ENCODE measurements at regions not wholly inside any gene's neighbourhood (a gene's known extent, or its start where the extent isn't known, plus 50 kb on each side); places are given as distances from the start of the nearest gene placed in this dataset.

DNA sequence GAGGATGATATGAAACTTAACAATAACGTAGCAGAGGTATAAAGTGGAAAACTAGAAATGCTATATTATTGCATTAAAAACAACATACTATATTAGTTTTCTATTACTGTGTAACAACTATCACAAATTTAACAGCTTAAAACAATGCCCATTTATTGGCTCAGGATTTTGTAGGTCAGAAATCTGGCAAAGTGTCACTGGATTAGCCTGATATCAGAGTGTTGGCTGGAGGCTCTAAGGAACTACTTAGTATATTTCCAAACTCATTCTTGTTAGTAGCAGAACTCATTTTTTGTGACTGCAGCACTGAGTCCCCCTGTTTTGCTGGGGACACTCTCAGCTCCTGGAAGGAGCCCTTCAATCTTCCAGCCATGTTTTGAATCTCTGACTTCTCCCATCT lies 306.8 kb downstream of the ETV1 start:
- TF ChIP-seq, protein P1, sequence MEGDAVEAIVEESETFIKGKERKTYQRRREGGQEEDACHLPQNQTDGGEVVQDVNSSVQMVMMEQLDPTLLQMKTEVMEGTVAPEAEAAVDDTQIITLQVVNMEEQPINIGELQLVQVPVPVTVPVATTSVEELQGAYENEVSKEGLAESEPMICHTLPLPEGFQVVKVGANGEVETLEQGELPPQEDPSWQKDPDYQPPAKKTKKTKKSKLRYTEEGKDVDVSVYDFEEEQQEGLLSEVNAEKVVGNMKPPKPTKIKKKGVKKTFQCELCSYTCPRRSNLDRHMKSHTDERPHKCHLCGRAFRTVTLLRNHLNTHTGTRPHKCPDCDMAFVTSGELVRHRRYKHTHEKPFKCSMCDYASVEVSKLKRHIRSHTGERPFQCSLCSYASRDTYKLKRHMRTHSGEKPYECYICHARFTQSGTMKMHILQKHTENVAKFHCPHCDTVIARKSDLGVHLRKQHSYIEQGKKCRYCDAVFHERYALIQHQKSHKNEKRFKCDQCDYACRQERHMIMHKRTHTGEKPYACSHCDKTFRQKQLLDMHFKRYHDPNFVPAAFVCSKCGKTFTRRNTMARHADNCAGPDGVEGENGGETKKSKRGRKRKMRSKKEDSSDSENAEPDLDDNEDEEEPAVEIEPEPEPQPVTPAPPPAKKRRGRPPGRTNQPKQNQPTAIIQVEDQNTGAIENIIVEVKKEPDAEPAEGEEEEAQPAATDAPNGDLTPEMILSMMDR (IDR thresholded peaks at IDR 0.05; ENCODE audit: borderline replicate concordance, extremely low read depth, low read length, poor library complexity, severe bottlenecking), result no peak
- no peak for TF ChIP-seq EZH2 (IDR thresholded peaks at IDR 0.05; ENCODE audit: borderline replicate concordance, low read depth, low read length, severe bottlenecking)

Data from DND-41 (cell line).